ENCODE measurements at regions not wholly inside any gene's neighbourhood (a gene's known extent, or its start where the extent isn't known, plus 50 kb on each side); places are given as distances from the start of the nearest gene placed in this dataset.
A peak's percentile ranks its signal among the peaks of the same experiment; 100 is the strongest.

GRCh38 chr5:31097851-31098250 lies 95.6 kb upstream of the CDH6 start:
- DNase-seq = no peak

GRCh38 chr5:31096238-31096865 lies 97.1 kb upstream of the CDH6 start:
- DNase-seq = peak; percentile 35

GRCh38 chr5:31095796-31096195 lies 97.7 kb upstream of the CDH6 start:
- no peak for DNase-seq

- DNase-seq = no peak
These were observed 102.0 kb upstream of the CDH6 start for GRCh38 chr5:31091501-31091900.

- DNase-seq = no peak
These were observed 103.0 kb upstream of the CDH6 start for GRCh38 chr5:31090467-31090866.

- DNase-seq = no peak
These were observed 106.6 kb upstream of the CDH6 start for GRCh38 chr5:31086839-31087415.

GRCh38 chr5:31084871-31085270 lies 108.6 kb upstream of the CDH6 start:
- DNase-seq = no peak

GRCh38 chr5:31083364-31083763 lies 110.1 kb upstream of the CDH6 start:
- no peak for DNase-seq

GRCh38 chr5:31079668-31080067 lies 113.8 kb upstream of the CDH6 start:
- no peak for DNase-seq

GRCh38 chr5:31078956-31079355 lies 114.5 kb upstream of the CDH6 start:
- no peak for DNase-seq

- DNase-seq = no peak
These were observed 117.5 kb upstream of the CDH6 start for GRCh38 chr5:31075981-31076380.

GRCh38 chr5:31068287-31068686 lies 125.2 kb upstream of the CDH6 start:
- DNase-seq = no peak

- peak; percentile 37 for DNase-seq
These were observed 126.7 kb upstream of the CDH6 start for GRCh38 chr5:31066655-31067328.

GRCh38 chr5:31064215-31064614 lies 129.3 kb upstream of the CDH6 start:
- DNase-seq = no peak

- no peak for DNase-seq
These were observed 130.4 kb upstream of the CDH6 start for GRCh38 chr5:31062902-31063580.

GRCh38 chr5:31059889-31060288 lies 133.6 kb upstream of the CDH6 start:
- DNase-seq = no peak

- no peak for DNase-seq
These were observed 139.0 kb upstream of the CDH6 start for GRCh38 chr5:31054453-31054852.

- DNase-seq = no peak
These were observed 140.4 kb upstream of the CDH6 start for GRCh38 chr5:31052937-31053658.

GRCh38 chr5:31051316-31051715 lies 142.2 kb upstream of the CDH6 start:
- no peak for DNase-seq

- DNase-seq = no peak
These were observed 143.4 kb upstream of the CDH6 start for GRCh38 chr5:31049936-31050704.

- no peak for DNase-seq
These were observed 144.0 kb upstream of the CDH6 start for GRCh38 chr5:31049461-31049860.

All from fibroblast of upper back skin (primary cell).